B cell (primary cell): ENCODE measurements at regions not wholly inside any gene's neighbourhood (a gene's known extent, or its start where the extent isn't known, plus 50 kb on each side); places are given as distances from the start of the nearest gene placed in this dataset.

Experiments
- ATAC-seq: fragments of 200-7000 bp; cut with Tn5 transposase; one replicate; pipeline ENCODE4 v1.10.0; 2021; ENCODE audit warnings: low read depth, mild to moderate bottlenecking, moderate number of reproducible peaks, moderate library complexity
- CTCF ChIA-PET: fragments of 350-600 bp; sonication (Branson Sonifier 250); formaldehyde crosslinking; loops from one replicate; lab custom pipeline; 2021; ENCODE audit warnings: antibody characterized with exemption, inconsistent platforms; lab: Charles Lee
- POLR2A ChIA-PET: fragments of 350-600 bp; sonication (Branson Sonifier 250); formaldehyde crosslinking; loops from one replicate; lab custom pipeline; 2021; ENCODE audit warnings: antibody characterized with exemption; lab: Charles Lee
- DNase-seq: peaks from one replicate; pipeline ENCODE4 v3.0.0; 2013
- H2AFZ ChIP-seq: 2 replicates; pipeline ENCODE4 v1.6.1; 2012; ENCODE audit warnings: mild to moderate bottlenecking, low read depth, low read length; ENCODE audit not compliant: insufficient read depth, poor library complexity, severe bottlenecking
- H3K27ac ChIP-seq, 2 donors: 1 replicate in 1 of 2; 2 replicates in 1 of 2; pipeline ENCODE4 v1.5.1; 2012 to 2013; ENCODE audit warnings: low read length in 2 of 2, mild to moderate bottlenecking in 2 of 2, moderate library complexity in 1 of 2
- H3K27me3 ChIP-seq, 4 experiments: fragments of 200-600 bp in 1 of 4; sonication (generic) in 1 of 4; replicated peaks in 1 of 4; 1 replicate in 2 of 4; 2 replicates in 2 of 4; pipeline versions ENCODE4 v1.6.1 to v1.7.0; 2013 to 2016; ENCODE audit warnings: low read length in 3 of 4, mild to moderate bottlenecking in 2 of 4, mixed read lengths in 1 of 4, moderate library complexity in 1 of 4; ENCODE audit not compliant: insufficient read depth in 4 of 4, control insufficient read depth in 3 of 4; ENCODE audit errors: control extremely low read depth in 1 of 4
- H3K36me3 ChIP-seq, 2 experiments: replicated peaks in 1 of 2; 1 replicate in 1 of 2; 2 replicates in 1 of 2; pipeline versions ENCODE4 v1.6.1 to v1.7.1; 2013; ENCODE audit warnings: low read length in 1 of 2; ENCODE audit not compliant: insufficient read depth in 2 of 2, control insufficient read depth in 1 of 2; ENCODE audit errors: control extremely low read depth in 1 of 2, extremely low read depth in 1 of 2
- H3K4me1 ChIP-seq, 2 donors: fragments of 200-600 bp in 1 of 2; sonication (generic) in 1 of 2; 1 replicate in 1 of 2; 2 replicates in 1 of 2; pipeline versions ENCODE4 v1.5.1 to v1.6.1; 2013 to 2017; ENCODE audit warnings: low read length in 2 of 2; ENCODE audit not compliant: control insufficient read depth in 2 of 2, insufficient read depth in 2 of 2
- H3K4me2 ChIP-seq: replicated peaks from 2 replicates; pipeline ENCODE3; 2012; ENCODE audit warnings: mild to moderate bottlenecking, low read depth, low read length; ENCODE audit not compliant: poor library complexity, severe bottlenecking
- H3K4me3 ChIP-seq, 5 experiments: fragments of 200-600 bp in 1 of 5; sonication (generic) in 1 of 5; 1 replicate in 3 of 5; 2 replicates in 2 of 5; pipeline versions ENCODE4 v1.5.1 to v1.7.0; 2011 to 2016; ENCODE audit warnings: low read length in 4 of 5, mild to moderate bottlenecking in 4 of 5, low read depth in 2 of 5, control low read depth in 1 of 5, moderate library complexity in 1 of 5; ENCODE audit not compliant: insufficient read depth in 1 of 5; ENCODE audit errors: control extremely low read depth in 1 of 5, extremely low read depth in 1 of 5
- H3K79me2 ChIP-seq: fragments of 200-600 bp; sonication (generic); one replicate; pipeline ENCODE4 v1.6.0; 2016; ENCODE audit warnings: low read length; ENCODE audit not compliant: control insufficient read depth, insufficient read depth
- H3K9ac ChIP-seq: fragments of 200-600 bp; sonication (generic); 2 replicates; pipeline ENCODE4 v1.6.1; 2017; ENCODE audit warnings: mild to moderate bottlenecking, low read length, moderate library complexity
- H3K9me3 ChIP-seq, 3 donors: one replicate each; pipeline versions ENCODE4 v1.6.1 to v1.7.1; 2013; ENCODE audit warnings: low read length in 2 of 3; ENCODE audit not compliant: control insufficient read depth in 2 of 3, insufficient read depth in 1 of 3; ENCODE audit errors: control extremely low read depth in 1 of 3
- H4K20me1 ChIP-seq: 2 replicates; pipeline ENCODE4 v1.6.0; 2012; ENCODE audit warnings: mild to moderate bottlenecking, low read length; ENCODE audit not compliant: insufficient read depth, control insufficient read depth, poor library complexity, severe bottlenecking
- H3K27ac Mint-ChIP-seq: one replicate; pipeline ENCODE4 v1.8.0; 2021; ENCODE audit warnings: mixed read lengths
- H3K27me3 Mint-ChIP-seq: one replicate; pipeline ENCODE4 v1.8.0; 2021; ENCODE audit warnings: mixed read lengths
- H3K4me1 Mint-ChIP-seq: one replicate; pipeline ENCODE4 v1.8.0; 2021; ENCODE audit warnings: mixed read lengths
- H3K4me3 Mint-ChIP-seq: one replicate; pipeline ENCODE4 v1.8.0; 2021; ENCODE audit warnings: mixed read lengths
- H3K9me3 Mint-ChIP-seq: one replicate; pipeline ENCODE4 v1.8.0; 2022; ENCODE audit warnings: mixed read lengths; ENCODE audit not compliant: insufficient read depth
- CTCF ChIP-seq: fragments of 200-600 bp; IDR thresholded peaks from one replicate; pipeline ENCODE4 v1.8.0; 2022; ENCODE audit warnings: antibody characterized with exemption, mild to moderate bottlenecking
- EZH2 ChIP-seq: IDR thresholded peaks from 2 replicates; pipeline ENCODE4 v1.6.1; 2012; ENCODE audit warnings: borderline replicate concordance, low read depth, mild to moderate bottlenecking, moderate library complexity, low read length; ENCODE audit not compliant: insufficient read depth, poor library complexity, severe bottlenecking
- WGBS: methylation state at CpG from one replicate; pipeline ENCODE4 v1.1.5; 2013; ENCODE audit warnings: missing lambda C conversion rate; ENCODE audit not compliant: insufficient coverage; 5-methylcytosine and 5-hydroxymethylcytosine counted together
- intact Hi-C: fragments of 100-400 bp; cut with micrococcal nuclease; formaldehyde crosslinking; loops from one replicate; pipeline ENCODE4 v1.10.0; 2022

GRCh38 chr13:104281910-104282309 is 1215.7 kb upstream of the SLC10A2 start:
- Histone ChIP-seq H3K4me1 (no peaks in the 10 kb centered on the region), H3K79me2 (no peaks in the 10 kb centered on the region), H3K4me2 (no peak overlapping the region), H3K9me3 (peaks cover 0 to 2% (median 0%) of the 10 kb centered on the region in 3 donors), H2AFZ (no peak overlapping the region), H3K36me3 (no peaks in the 10 kb centered on the region), H3K4me3 (no peak overlapping the region), H3K27me3 (no peaks in the 10 kb centered on the region), H3K27ac (no peak overlapping the region), H3K9ac (no peak overlapping the region), H4K20me1 (no peaks in the 10 kb centered on the region)
- DNase-seq: no peak
- 88% methylated on average over 3 of the region's 4 CpGs for WGBS
- H3K4me3 Mint-ChIP-seq: no peak overlapping the region
- ChIA-PET CTCF (no interaction called here), POLR2A (no interaction called here)
- no peaks in the 10 kb centered on the region for H3K27me3 Mint-ChIP-seq
- no peak for TF ChIP-seq EZH2
- TF ChIP-seq CTCF: no peak
- no peaks in the 10 kb centered on the region for H3K4me1 Mint-ChIP-seq
- H3K27ac Mint-ChIP-seq: no peak overlapping the region
- ATAC-seq: no peak
- intact Hi-C loops: no loop called here
- peaks cover 8% of the 10 kb centered on the region for H3K9me3 Mint-ChIP-seq

- Mint-ChIP-seq H3K27ac (no peak overlapping the region), H3K27me3 (no peaks in the 10 kb centered on the region), H3K4me3 (no peak overlapping the region), H3K9me3 (no peaks in the 10 kb centered on the region), H3K4me1 (no peaks in the 10 kb centered on the region)
- no peaks in the 10 kb centered on the region for H3K36me3 ChIP-seq
- WGBS: 100% methylated on average over 1 of the region's 3 CpGs
- no peaks in the 10 kb centered on the region for H3K79me2 ChIP-seq
- ChIA-PET CTCF (interaction anchor here (0.5 kb wide), 1 partner anchor 10 kb away, joined by 3 read pairs; no protein-coding TSS in a partner anchor), POLR2A (no interaction called here)
- H4K20me1 ChIP-seq: no peaks in the 10 kb centered on the region
- TF ChIP-seq EZH2: no peak
- TF ChIP-seq CTCF: no peak
- H3K9ac ChIP-seq: no peak overlapping the region
- peaks cover 0 to 3% (median 0%) of the 10 kb centered on the region in 3 donors for H3K9me3 ChIP-seq
- H3K27me3 ChIP-seq: no peaks in the 10 kb centered on the region
- DNase-seq: no peak
- no peak overlapping the region for H2AFZ ChIP-seq
- H3K27ac ChIP-seq: no peak overlapping the region
- intact Hi-C loops: no loop called here
- H3K4me2 ChIP-seq: no peak overlapping the region
- H3K4me1 ChIP-seq: no peaks in the 10 kb centered on the region
- no peak for ATAC-seq
- H3K4me3 ChIP-seq: no peak overlapping the region
These were observed 1204.5 kb upstream of the SLC10A2 start for GRCh38 chr13:104270731-104271130.
